HepG2 (cell line): ENCODE measurements at regions not wholly inside any gene's neighbourhood (a gene's known extent, or its start where the extent isn't known, plus 50 kb on each side); places are given as distances from the start of the nearest gene placed in this dataset.

Source experiments
- POLR2AphosphoS5 ChIP-seq: IDR thresholded peaks from 2 replicates; pipeline ENCODE4 v1.6.1; 2012; ENCODE audit warnings: low read depth, low read length
- TBL1XR1 ChIP-seq: fragments of 150-350 bp; IDR thresholded peaks from 2 replicates; pipeline ENCODE4 v1.6.1; 2014; ENCODE audit warnings: borderline replicate concordance, low read length; ENCODE audit not compliant: partially characterized antibody

DNA sequence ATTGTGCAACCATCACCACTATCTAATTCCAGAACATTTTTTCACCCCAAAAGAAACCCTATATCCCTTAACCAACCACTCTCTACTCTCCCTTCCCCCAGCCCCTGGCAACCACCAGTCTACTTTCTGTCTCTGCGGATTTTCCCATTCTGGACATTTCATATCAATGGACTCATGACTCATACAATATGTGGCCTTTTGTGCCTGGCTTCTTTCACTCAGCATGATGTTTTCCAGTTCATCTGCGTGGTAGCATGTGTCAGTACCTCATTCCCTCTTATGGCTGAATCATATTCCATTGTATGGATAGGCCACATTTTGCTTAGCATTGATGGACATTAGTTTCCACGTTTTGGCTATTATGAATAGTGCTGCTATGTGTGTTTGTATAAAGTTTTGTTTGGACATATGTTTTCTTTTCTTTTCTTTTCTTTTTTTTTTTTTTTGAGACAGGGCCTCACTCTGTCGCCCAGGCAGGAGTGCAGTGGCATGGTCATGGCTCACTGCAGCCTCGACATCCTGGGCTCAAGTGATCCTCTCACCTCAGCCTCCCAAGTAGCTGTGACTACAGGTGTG, 335.4 kb downstream of the BCOR start:
- TF ChIP-seq TBL1XR1 = no peak
- no peak for TF ChIP-seq POLR2AphosphoS5
